Stomach (tissue), 4 donors: ENCODE measurements at regions not wholly inside any gene's neighbourhood (a gene's known extent, or its start where the extent isn't known, plus 50 kb on each side); places are given as distances from the start of the nearest gene placed in this dataset.

ENCODE experiments used
- CTCF ChIP-seq, 7 experiments: fragments of 450-650 bp in 4 of 7; fragments of 200-600 bp in 3 of 7; sonication (generic) in 3 of 7; IDR thresholded peaks; one replicate each; pipeline ENCODE4 v1.5.1; 2016 to 2019; ENCODE audit warnings: antibody characterized with exemption in 7 of 7, control low read depth in 2 of 7, mild to moderate bottlenecking in 1 of 7
- EP300 ChIP-seq: sonication (generic); formaldehyde crosslinking; IDR thresholded peaks from one replicate; pipeline ENCODE4 v1.6.1; 2017; ENCODE audit warnings: antibody characterized with exemption
- POLR2A ChIP-seq, 4 donors: fragments of 450-650 bp; IDR thresholded peaks; one replicate each; pipeline ENCODE4 v1.6.1; 2016; ENCODE audit warnings: antibody characterized with exemption in 4 of 4, control low read depth in 2 of 4, mild to moderate bottlenecking in 1 of 4, moderate library complexity in 1 of 4
- POLR2AphosphoS5 ChIP-seq, 3 donors: sonication (generic); formaldehyde crosslinking; IDR thresholded peaks; one replicate each; pipeline ENCODE4 v1.6.1; 2016; ENCODE audit warnings: antibody characterized with exemption in 3 of 3

GRCh38 chr3:82424031-82424339, 662.5 kb upstream of the GBE1 start:
- no peak for TF ChIP-seq CTCF (IDR thresholded peaks at IDR 0.05)
- TF ChIP-seq POLR2A (IDR thresholded peaks at IDR 0.05), result no peak
- no peak for TF ChIP-seq EP300
- TF ChIP-seq POLR2AphosphoS5 (IDR thresholded peaks at IDR 0.05), result no peak
